GM18520 (cell line): ENCODE measurements at regions not wholly inside any gene's neighbourhood (a gene's known extent, or its start where the extent isn't known, plus 50 kb on each side); places are given as distances from the start of the nearest gene placed in this dataset.

Source experiments
- ATAC-seq: cut with Tn5 transposase; IDR thresholded peaks from one replicate; pipeline ENCODE4 v1.9.1; 2021; ENCODE audit not compliant: unreplicated experiment

DNA sequence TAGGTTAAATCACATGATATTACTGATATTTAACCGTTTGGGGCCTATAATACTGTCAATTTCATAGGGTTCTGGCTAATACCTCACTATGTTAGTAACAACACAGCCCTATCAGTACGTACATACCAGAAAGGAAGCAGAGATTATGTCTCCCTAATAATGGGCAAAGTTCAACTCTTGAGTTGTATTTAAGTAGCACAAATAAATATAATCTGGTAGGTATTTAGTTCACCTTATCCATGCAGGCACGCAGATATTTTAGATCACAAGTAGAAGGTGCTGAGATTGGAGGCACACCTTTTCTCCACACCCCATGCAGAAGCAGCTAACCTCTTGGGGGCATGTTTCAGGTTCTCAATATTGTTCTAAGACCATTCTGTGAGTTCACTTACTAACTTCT is 118.9 kb downstream of the IRS1 start:
- ATAC-seq, result no peak

DNA sequence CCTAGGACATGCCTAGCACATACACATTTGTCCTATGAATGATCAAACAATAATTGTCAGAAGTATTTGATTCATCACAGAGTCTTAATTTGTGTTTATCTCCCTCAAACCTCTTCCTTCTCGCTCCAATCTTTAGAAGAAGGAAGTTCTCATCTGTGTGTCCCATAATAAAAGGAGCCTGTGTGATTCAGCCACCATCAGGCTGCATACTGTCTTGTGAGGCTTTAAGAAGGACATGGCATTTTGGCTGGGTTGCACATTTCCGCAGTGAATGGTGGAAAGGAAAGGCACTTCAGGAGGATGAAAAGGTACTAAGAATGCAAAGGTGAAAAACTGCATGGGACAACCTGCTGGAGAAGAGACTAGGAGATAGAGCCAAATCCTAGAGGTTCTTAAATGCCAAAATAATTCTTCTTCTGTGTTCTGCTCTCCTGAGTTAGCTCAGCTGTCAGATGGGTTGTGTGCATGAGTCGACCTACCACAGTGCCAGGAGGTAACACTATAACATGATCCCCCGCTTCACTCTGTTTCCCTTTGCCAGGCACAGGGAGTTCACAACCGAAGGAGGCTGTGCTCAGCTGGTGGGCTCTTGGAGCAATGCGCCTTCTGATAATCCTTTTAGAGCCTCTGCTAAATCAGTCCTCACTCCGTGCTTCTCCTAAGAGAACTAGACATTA is 120.1 kb downstream of the IRS1 start:
- no peak for ATAC-seq

DNA sequence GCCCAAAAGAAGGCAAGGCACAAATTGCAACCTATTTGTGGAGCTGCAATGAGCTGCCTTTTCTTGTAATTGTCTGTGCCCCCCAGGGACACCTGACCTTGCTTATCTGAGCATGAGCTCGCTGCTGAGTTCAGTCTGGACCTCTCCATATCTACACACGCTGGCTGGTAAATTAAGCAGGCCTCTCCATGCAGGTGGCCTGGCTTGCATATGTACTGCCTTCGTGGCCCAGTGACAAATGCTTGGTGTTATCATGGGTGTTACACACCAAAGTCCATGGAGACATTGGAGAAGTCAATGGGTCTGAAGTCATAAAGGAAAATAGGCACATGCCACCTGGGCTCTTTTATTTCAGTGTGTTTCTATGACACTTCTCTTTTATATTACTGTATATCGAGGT is 121.2 kb downstream of the IRS1 start:
- ATAC-seq, result no peak

DNA sequence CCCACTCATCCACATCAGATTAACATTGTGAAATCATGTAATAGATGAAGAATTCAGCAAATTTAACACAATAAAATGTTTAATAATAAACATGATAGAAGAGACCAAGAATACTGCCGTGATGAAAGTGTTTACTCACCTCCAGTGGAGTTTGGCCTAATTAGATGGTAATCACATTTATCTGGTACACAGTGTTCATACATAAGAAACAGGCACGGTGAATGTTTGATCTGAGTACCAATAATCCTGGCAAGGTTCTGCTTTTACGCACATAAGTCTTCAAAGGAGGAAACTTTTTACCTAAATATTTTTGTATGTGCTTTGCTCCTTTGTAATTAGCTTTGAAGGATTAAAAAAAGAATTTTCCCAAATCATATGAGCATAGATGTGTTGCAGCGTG is 122.5 kb downstream of the IRS1 start:
- no peak for ATAC-seq

DNA sequence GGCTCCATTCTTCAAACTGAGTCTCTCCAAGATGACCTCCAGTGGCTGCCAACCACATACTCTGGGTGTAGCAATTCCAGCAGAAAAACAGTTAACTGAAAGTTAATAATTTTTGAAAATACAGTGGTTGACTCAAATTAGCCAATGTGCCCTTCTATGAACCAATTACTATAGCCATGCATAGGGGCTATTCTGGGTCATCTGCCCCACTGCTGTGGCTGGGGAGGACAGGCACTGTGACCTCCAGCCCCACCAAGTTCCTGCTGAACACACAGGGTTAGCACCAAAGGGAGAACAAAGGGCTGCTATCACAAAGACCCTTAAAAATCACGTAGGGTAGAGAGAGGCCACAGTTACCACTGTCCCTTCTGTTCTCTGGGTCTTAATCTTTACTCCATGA is 123.0 kb downstream of the IRS1 start:
- ATAC-seq, result no peak

DNA sequence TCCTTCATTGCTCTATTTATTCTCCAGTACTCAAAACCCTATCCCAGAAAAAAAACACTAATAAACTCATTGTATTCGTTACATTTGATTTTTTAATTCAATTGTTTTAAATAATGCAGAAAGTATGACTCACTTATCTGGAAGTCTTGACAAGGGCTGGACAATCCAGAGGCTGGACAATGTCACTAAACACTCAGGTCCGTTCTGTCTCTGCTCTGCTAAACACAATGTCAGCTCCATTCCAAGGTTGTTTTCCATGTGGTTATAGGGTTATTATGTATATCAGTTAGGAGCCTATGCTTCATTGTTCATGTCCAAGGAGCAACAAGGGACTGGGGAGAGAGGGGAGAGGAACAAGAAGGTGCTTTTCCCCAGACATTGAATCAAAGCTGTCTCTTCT is 125.5 kb downstream of the IRS1 start:
- ATAC-seq, result no peak

DNA sequence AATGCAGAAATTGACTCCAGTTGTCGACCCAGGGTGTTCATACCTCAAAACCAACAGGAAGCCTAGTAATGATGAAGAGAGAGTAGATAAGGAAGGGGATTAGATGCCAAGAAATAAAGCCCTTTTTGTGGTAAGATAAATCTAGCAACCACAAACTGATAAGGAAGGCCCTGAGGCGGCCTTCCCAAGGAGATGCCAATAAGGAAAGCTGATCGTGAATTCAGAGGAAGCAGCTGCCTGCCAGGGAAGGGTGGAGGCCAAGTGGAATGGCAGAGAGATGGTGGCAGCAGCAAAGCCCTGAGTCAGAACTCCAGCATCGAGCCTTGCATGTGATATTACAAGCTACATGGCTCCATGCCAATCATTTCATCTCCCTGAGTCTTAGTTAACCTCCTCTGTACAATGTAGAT is 126.3 kb downstream of the IRS1 start:
- no peak for ATAC-seq

DNA sequence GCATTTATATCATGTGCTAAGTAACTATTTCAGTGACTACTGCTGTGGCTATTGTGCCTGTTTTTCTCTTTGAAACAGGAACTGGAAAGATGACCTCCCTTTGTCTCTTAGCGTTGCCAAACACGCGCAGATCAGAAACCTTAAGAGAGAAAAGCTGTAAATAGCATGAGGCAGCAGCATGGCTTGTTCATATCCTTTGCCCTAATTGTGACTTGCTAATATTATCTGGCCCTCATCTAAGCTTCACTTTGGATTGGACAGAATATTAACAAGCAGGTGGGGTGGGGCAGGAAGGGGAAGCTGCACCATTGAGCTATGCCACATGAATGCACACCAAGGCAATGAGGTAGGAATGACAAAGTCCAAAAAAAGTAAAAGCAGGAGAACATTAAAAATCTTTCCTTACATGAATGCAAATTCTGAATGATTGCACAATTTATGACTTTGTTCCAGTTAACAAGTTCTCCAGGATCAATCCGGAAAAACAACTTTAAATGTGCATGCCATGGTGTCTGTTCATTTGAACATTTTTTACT is 128.4 kb downstream of the IRS1 start:
- ATAC-seq, result no peak

DNA sequence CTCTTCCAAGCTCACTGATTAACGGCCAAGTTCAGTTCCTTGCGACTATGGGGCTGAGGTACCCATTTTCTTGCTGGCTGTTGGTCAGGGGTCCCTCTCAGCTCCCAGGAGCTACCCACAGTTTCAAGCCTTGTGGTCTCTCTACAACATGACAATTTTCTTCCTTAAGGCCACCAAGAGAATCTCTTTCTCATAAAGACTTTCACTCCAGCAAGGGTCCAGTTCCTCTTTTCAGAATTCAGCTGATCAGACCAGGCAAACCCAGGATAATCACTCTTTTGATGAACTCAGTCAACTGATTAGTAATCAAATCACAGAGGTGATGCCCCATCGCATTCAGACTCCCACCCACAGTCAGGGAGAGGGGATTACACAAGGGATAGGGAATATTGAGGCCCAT is 129.7 kb downstream of the IRS1 start:
- ATAC-seq, result no peak

DNA sequence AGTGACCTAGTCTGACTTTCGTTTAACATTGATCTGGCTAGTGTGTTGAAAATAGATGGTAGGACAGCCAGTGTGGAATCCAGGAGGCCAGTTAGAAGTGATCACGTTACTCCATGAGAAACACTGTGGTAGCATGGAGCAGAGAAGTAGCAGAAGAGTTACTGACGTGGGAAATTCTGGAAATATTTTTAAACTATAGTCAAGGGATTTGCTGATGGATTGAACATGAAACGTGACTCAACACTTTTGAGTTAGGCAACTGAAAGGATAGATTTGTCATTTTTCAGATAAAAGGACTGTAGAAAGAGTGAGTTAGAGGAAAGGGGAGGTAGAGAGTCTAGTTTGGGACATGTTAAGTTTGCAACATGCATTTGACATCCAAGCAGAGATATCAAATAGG is 130.4 kb downstream of the IRS1 start:
- no peak for ATAC-seq

DNA sequence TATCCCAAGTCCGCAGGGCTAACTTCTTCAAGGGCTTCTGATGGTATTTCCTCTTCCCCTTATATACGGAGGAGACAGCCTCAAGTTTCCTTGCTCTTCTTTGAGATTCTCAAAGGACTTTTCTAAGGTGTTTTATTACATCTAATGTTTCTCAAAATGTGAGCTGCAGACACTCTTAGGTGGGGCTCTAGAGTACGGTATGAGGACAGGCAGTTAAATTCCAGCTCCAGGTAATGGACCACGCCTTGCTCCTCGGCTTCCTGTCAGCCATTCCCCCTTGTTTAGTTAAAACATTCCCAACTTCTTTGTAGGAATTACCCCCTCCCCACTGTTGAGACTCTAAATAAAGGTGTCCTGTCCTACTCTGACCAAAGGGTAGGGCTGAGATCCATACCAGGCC is 131.9 kb downstream of the IRS1 start:
- no peak for ATAC-seq

DNA sequence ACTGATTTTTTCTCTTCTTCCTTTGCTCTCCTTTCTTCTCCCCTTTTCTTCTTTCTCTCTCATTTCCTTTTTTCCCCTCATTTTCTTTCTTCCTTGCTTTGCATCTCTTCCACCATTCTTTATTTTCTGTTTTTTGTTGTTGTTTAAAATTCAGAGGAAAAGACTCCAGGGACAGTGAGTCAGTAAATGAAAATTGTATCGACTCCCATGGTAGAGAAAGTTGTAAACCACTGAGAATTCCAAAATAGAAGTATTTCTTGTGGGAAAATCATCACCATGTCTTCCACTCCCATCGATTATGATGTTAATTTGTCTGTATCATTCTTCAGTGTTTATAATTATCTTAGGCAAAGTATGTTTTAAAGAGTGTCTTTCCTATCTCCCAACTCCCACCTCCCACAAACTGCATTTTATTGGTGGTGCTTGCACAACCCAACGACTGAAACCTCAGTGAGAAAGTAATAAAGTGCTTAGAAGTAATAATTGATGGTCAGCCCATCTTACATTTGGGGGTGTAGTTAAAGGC is 134.3 kb downstream of the IRS1 start:
- no peak for ATAC-seq

DNA sequence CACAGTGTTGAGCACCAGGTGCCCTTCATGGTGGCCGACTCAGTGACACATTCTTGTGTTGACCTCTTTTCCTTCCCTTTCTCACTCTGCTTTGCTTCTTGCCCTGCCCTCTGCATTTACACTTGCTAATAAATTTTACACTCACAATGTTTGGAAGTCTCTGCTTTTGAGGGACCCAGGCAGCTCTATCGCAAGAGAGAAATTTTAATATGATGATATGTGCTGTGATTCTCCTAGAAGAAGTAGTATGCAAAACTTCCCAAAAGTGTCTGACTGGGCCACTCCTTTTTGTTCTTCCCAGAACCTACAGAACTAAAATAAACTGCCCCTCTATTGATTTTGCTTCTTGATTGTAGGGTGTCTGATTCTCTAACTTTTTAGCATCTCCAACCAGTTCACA is 135.0 kb downstream of the IRS1 start:
- no peak for ATAC-seq

DNA sequence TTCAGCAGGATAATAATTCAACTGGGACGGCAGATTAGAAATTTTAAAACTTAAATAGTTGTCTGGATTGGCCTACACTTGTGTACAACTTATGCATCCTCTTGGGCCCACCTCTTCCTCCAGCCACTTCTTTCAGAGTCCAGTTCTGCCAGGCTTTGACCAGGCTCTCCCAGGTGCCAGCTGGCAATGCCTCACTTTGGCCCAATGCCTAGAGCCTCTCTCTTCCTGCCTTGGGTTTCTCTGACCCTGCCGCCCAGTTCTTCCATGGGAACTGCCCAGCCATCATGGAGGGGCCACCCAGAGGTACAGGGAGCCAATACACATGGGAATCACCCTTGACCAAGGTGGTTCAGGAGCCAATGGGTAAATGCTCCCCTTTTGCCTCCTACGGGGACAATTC is 135.5 kb downstream of the IRS1 start:
- no peak for ATAC-seq

DNA sequence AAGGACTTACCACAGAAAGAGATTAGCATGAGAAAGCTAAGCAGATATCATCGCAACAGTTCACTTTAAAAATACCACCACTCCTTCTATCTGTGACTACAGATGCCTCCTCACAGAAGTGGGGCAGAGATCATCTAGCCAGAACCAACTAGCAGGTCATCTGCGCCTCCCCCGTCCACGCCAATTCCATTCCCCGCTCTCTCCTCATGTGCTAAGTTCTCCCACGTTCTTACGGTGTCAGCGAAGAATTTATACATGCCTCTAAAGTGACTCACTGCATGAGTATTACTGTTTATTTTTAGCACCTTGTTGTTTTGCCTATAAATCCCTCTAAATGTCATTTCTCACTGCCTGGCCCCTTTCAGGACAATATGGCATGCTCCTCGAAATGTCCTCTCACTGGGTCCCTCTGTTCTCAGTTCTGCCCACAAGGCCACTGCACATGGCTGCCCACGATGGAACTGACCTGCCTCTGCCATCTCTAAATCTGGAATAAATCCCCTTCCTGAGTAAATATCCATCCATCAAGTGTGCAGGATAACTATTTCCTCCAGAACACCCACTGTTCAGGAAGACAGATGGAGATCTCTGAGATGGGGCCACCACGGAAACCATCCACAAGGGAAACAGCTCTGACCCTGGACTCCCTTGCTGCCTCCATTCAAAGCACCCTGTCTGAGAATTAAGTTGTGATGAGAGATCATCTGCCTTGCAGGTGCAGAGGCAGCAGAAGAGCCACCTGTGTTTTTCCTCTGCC is 137.7 kb downstream of the IRS1 start:
- no peak for ATAC-seq

DNA sequence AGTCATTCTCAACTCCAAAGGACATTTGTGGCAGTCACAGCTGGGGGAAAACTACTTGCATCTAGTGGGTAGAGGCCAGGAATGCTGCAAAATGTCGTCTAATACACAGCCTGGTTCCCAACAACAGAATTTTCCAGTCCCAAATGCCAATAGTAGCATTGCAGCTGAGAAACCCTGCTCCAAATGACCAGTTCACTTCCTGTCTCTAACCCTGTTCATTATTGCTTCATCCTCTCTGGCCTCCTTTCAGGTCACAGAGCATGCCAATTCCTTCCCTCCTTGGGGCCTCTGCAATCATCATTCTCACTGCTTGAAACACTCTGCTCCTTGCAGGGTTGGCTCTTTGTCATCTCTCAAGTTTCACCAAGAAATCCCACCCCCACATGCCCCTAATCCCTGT is 139.1 kb downstream of the IRS1 start:
- no peak for ATAC-seq

DNA sequence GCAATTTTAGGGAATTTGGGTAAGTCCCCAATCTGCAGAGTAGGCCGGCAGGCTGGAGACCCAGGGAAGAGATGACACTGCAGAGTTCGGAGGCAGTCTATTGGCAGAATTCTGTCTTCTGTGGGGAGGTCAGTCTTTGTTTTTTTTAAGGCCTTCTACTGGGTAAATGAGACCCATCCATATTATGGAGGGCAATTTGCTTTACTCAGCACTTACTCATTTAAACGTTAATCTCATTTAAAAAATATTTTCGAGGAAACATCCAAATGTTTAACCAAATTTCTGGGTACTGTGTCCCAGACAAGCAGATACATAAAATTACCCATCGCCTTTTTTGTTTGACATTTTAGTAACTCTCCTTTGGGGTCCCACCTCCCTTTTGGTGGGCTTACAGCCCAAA is 139.5 kb downstream of the IRS1 start:
- no peak for ATAC-seq

DNA sequence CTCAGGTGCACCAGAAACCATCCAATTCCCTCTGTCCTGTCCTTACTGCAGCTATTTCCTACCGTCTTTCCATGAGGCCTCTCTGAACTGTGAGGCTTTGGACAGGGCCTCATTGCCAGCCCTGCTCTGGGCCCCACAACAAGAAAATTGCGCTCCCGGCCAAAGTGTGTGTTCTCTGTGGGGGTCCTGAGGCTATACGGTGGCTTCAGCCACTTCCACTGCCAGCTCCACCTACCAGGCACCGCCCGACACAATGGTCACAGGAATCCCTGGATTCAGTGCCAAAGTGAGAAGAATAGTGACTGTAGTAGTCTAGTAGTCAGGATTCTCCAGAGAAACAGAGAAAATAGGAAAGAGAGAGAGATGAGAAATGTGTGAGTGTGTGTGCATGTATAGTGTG is 140.2 kb downstream of the IRS1 start:
- no peak for ATAC-seq

DNA sequence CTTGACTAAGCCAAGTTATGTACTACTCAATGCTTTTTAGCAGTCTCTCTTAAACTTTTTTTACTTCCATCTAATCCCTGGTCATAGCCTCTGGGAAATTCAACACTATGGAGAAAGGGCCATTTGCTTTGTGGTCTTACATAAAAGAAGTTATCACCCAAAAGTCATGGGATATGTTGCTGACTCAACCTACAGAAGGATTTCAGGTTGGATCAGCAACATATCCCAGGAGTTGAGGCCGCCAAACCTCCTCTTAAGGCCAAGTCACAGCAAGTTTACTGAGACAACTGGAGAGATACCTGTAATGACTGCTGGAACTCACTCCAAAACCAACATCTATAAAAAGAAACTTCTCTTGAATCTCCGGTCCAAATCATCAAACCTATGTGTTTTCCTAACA is 141.1 kb downstream of the IRS1 start:
- no peak for ATAC-seq

DNA sequence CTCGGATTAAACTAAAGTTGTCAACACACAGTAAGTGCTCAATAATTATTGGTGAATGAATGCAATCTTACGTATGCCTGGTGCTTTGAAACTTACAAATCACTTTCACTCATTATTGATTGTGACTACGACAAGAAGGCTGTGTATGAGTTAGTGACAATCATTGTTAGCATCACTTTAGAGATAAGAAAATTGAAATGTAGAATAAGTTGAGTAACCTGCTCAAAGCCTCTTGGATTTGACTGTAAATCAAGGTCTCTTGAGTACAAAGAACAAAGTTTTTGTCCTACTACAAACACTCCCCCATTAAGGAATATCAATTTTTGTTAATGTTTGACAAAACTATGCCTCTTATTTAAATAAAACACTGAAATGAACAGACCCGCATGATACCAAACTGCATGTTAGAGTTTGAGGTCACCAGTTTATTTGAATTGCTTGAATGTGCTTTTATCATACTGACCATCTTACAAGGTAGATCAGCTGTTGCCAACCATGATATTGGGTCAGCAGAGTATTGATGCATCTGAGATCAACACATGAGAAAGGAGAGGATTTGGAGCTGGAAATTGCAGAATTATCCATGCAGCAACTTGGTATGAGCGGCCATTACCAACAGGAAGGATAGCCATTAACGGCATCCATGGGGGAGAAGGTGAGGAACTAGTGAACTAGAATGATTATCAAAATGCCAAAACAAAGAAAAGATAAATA is 142.1 kb downstream of the IRS1 start:
- no peak for ATAC-seq

DNA sequence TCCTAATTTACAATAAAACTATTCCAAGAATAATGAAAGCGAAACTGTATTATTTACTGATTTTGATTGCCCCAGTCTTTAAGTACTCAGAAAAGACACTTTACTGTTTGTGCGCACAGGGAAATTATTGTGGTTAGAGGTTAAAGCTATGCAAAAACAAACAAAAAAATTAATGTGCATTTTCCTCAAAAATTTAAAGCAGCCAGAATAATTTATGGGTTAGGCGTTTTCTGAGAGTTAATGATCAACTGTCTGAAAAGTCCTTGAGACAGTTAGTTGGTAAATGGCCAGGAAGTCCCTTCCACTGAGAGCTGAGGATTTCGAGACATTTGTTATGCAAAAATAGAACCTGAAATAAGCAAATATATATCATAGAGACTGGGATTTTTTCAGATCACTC is 143.3 kb downstream of the IRS1 start:
- ATAC-seq, result no peak

DNA sequence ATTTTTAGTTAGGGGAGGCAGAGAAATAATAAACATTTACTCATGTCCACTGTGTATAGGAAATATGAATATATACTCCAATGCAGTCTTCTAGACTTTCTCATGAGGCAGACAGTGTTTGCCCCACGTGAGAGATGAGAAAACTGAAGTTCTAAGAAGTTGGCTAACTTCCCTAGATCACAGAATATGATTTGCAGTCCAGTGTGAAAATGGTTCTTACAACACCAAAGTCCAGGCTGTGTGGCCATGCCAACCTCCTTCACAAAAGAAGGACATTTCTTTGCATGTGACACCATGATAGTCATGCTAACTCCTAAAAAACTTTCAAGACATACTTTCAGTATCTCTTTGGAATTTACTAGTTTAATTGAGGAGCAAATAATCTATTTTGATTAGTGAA is 143.7 kb downstream of the IRS1 start:
- ATAC-seq, result no peak
